K562 (cell line): ENCODE measurements at regions not wholly inside any gene's neighbourhood (a gene's known extent, or its start where the extent isn't known, plus 50 kb on each side); places are given as distances from the start of the nearest gene placed in this dataset.

ENCODE experiments used
- CEBPB ChIP-seq: fragments of 450-650 bp; IDR thresholded peaks from 2 replicates; pipeline ENCODE4 v1.6.1; 2016; ENCODE audit warnings: missing genetic modification characterization, missing compliant biosample characterization
- CXXC5 ChIP-seq: fragments of 250-450 bp; sonication (Bioruptor Pico); IDR thresholded peaks from 2 replicates; pipeline ENCODE4 v1.8.0; 2022; ENCODE audit warnings: inconsistent platforms, mild to moderate bottlenecking, moderate library complexity
- KLF16 ChIP-seq: IDR thresholded peaks from 2 replicates; pipeline ENCODE4 v1.6.1; 2016; ENCODE audit warnings: antibody characterized with exemption
- MCM2 ChIP-seq: fragments of 450-650 bp; IDR thresholded peaks from 2 replicates; pipeline ENCODE4 v1.6.1; 2017; ENCODE audit warnings: low read depth, mild to moderate bottlenecking
- MCM3 ChIP-seq: fragments of 450-650 bp; IDR thresholded peaks from 2 replicates; pipeline ENCODE4 v1.6.1; 2016
- MEIS2 ChIP-seq: fragments of 450-650 bp; IDR thresholded peaks from 2 replicates; pipeline ENCODE4 v1.6.1; 2014; ENCODE audit warnings: mild to moderate bottlenecking; ENCODE audit not compliant: partially characterized antibody
- MTA2 ChIP-seq: fragments of 450-650 bp; IDR thresholded peaks from 2 replicates; pipeline ENCODE4 v1.6.1; 2016; ENCODE audit warnings: low read depth
- SOX6 ChIP-seq: fragments of 450-650 bp; IDR thresholded peaks from 2 replicates; pipeline ENCODE4 v1.6.1; 2014; ENCODE audit warnings: mild to moderate bottlenecking
- STAT5A ChIP-seq: IDR thresholded peaks from 2 replicates; pipeline ENCODE4 v1.6.1; 2012; ENCODE audit warnings: low read length, inconsistent platforms, borderline replicate concordance
- SUPT5H ChIP-seq: fragments of 450-650 bp; IDR thresholded peaks from 2 replicates; pipeline ENCODE4 v1.6.1; 2016
- TEAD1 ChIP-seq, 2 experiments: fragments of 450-650 bp in 1 of 2; sonication (generic) in 1 of 2; formaldehyde crosslinking; IDR thresholded peaks; 2 replicates each; pipeline versions ENCODE4 v1.4.0 to v1.8.0; 2020 to 2022; ENCODE audit warnings: mild to moderate bottlenecking in 2 of 2, missing genetic modification reagents in 1 of 2
- TEAD4 ChIP-seq, 2 experiments: sonication (generic) in 1 of 2; formaldehyde crosslinking in 1 of 2; IDR thresholded peaks; 2 replicates each; pipeline versions ENCODE4 v1.6.1 to v1.8.0; 2012 to 2022; ENCODE audit warnings: borderline replicate concordance in 1 of 2, inconsistent platforms in 1 of 2, low read length in 1 of 2, mild to moderate bottlenecking in 1 of 2, missing genetic modification reagents in 1 of 2
- TRIM24 ChIP-seq, 2 experiments: fragments of 450-650 bp; IDR thresholded peaks; 2 replicates each; pipeline ENCODE4 v1.6.1; 2016
- ZHX1 ChIP-seq: fragments of 150-350 bp; conservative IDR thresholded peaks from 2 replicates; pipeline ENCODE4 v1.6.1; 2014; ENCODE audit warnings: low read length
- ZNF124 ChIP-seq: sonication (generic); formaldehyde crosslinking; IDR thresholded peaks from 2 replicates; pipeline ENCODE4 v1.8.1; 2022; ENCODE audit warnings: missing genetic modification reagents
- ZNF212 ChIP-seq: fragments of 450-650 bp; formaldehyde crosslinking; IDR thresholded peaks from 2 replicates; pipeline ENCODE4 v1.4.0; 2020; ENCODE audit warnings: mild to moderate bottlenecking
- ZNF766 ChIP-seq: fragments of 200-800 bp; sonication (Bioruptor generic); conservative IDR thresholded peaks from 2 replicates; pipeline ENCODE4 v1.6.1; 2016; ENCODE audit warnings: missing genetic modification characterization, missing compliant biosample characterization
- TF ChIP-seq, protein P1 (sequence below): fragments of 250-450 bp; sonication (Bioruptor Pico); IDR thresholded peaks from 2 replicates; pipeline ENCODE4 v1.5.0; 2021; ENCODE audit warnings: mild to moderate bottlenecking, borderline replicate concordance
- TF ChIP-seq, protein P2 (sequence below): fragments of 450-650 bp; formaldehyde crosslinking; IDR thresholded peaks from 2 replicates; pipeline ENCODE4 v1.4.0; 2020; ENCODE audit warnings: mild to moderate bottlenecking, moderate library complexity
- TF ChIP-seq, protein P3 (sequence below): fragments of 450-650 bp; IDR thresholded peaks from 2 replicates; pipeline ENCODE4 v1.6.1; 2016
- TF ChIP-seq, protein P4 (sequence below): fragments of 250-450 bp; sonication (Bioruptor Pico); IDR thresholded peaks from 2 replicates; pipeline ENCODE4 v1.5.0; 2021

GRCh38 chr2:120938045-120938771, 202.5 kb downstream of the GLI2 start (continued):
- TF ChIP-seq, protein P1, sequence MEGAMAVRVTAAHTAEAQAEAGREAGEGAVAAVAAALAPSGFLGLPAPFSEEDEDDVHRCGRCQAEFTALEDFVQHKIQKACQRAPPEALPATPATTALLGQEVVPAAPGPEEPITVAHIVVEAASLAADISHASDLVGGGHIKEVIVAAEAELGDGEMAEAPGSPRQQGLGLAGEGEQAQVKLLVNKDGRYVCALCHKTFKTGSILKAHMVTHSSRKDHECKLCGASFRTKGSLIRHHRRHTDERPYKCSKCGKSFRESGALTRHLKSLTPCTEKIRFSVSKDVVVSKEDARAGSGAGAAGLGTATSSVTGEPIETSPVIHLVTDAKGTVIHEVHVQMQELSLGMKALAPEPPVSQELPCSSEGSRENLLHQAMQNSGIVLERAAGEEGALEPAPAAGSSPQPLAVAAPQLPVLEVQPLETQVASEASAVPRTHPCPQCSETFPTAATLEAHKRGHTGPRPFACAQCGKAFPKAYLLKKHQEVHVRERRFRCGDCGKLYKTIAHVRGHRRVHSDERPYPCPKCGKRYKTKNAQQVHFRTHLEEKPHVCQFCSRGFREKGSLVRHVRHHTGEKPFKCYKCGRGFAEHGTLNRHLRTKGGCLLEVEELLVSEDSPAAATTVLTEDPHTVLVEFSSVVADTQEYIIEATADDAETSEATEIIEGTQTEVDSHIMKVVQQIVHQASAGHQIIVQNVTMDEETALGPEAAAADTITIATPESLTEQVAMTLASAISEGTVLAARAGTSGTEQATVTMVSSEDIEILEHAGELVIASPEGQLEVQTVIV (CRISPR knock-in tag) = no peak
- TF ChIP-seq TEAD4 (IDR thresholded peaks at IDR 0.05; ENCODE audit: low read length) = peak; percentile 75
- TF ChIP-seq TEAD4 (CRISPR knock-in tag; IDR thresholded peaks at IDR 0.05; ENCODE audit: borderline replicate concordance) = no peak
- peak; percentile 55; the same call in 1 of the 2 replicates for TF ChIP-seq KLF16
- no peak for TF ChIP-seq STAT5A
- no peak for TF ChIP-seq ZNF124 (CRISPR knock-in tag)
- TF ChIP-seq ZHX1 = no peak
- peak; percentile 56 for TF ChIP-seq CXXC5 (CRISPR knock-in tag)
- no peak for TF ChIP-seq ZNF766 (CRISPR knock-in tag)
- peak; percentile 32 to 54; a peak in 2 of 4 replicates for TF ChIP-seq TRIM24 (IDR thresholded peaks at IDR 0.05)
- TF ChIP-seq MCM2 = no peak
- TF ChIP-seq, protein P2, sequence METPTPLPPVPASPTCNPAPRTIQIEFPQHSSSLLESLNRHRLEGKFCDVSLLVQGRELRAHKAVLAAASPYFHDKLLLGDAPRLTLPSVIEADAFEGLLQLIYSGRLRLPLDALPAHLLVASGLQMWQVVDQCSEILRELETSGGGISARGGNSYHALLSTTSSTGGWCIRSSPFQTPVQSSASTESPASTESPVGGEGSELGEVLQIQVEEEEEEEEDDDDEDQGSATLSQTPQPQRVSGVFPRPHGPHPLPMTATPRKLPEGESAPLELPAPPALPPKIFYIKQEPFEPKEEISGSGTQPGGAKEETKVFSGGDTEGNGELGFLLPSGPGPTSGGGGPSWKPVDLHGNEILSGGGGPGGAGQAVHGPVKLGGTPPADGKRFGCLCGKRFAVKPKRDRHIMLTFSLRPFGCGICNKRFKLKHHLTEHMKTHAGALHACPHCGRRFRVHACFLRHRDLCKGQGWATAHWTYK (CRISPR knock-in tag) = no peak
- no peak for TF ChIP-seq SUPT5H
- no peak for TF ChIP-seq ZNF212 (CRISPR knock-in tag)
- TF ChIP-seq SOX6 = peak; percentile 84; the same call in 1 of the 2 replicates
- TF ChIP-seq MEIS2 = peak; percentile 12
- peak; percentile 54 for TF ChIP-seq MTA2
- 0 out of 4 replicates have a peak, but pooled peaks of 1 of the 2 experiments have one; percentile 6 for TF ChIP-seq TEAD1 (CRISPR knock-in tag; IDR thresholded peaks at IDR 0.05)
- TF ChIP-seq MCM3 = no peak
- TF ChIP-seq, protein P3, sequence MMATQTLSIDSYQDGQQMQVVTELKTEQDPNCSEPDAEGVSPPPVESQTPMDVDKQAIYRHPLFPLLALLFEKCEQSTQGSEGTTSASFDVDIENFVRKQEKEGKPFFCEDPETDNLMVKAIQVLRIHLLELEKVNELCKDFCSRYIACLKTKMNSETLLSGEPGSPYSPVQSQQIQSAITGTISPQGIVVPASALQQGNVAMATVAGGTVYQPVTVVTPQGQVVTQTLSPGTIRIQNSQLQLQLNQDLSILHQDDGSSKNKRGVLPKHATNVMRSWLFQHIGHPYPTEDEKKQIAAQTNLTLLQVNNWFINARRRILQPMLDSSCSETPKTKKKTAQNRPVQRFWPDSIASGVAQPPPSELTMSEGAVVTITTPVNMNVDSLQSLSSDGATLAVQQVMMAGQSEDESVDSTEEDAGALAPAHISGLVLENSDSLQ = no peak
- TF ChIP-seq CEBPB (tag) = no peak
- TF ChIP-seq, protein P4, sequence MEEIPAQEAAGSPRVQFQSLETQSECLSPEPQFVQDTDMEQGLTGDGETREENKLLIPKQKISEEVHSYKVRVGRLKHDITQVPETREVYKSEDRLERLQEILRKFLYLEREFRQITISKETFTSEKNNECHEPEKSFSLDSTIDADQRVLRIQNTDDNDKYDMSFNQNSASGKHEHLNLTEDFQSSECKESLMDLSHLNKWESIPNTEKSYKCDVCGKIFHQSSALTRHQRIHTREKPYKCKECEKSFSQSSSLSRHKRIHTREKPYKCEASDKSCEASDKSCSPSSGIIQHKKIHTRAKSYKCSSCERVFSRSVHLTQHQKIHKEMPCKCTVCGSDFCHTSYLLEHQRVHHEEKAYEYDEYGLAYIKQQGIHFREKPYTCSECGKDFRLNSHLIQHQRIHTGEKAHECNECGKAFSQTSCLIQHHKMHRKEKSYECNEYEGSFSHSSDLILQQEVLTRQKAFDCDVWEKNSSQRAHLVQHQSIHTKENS (CRISPR knock-in tag) = no peak
